ENCODE measurements at regions not wholly inside any gene's neighbourhood (a gene's known extent, or its start where the extent isn't known, plus 50 kb on each side); places are given as distances from the start of the nearest gene placed in this dataset.

DNA sequence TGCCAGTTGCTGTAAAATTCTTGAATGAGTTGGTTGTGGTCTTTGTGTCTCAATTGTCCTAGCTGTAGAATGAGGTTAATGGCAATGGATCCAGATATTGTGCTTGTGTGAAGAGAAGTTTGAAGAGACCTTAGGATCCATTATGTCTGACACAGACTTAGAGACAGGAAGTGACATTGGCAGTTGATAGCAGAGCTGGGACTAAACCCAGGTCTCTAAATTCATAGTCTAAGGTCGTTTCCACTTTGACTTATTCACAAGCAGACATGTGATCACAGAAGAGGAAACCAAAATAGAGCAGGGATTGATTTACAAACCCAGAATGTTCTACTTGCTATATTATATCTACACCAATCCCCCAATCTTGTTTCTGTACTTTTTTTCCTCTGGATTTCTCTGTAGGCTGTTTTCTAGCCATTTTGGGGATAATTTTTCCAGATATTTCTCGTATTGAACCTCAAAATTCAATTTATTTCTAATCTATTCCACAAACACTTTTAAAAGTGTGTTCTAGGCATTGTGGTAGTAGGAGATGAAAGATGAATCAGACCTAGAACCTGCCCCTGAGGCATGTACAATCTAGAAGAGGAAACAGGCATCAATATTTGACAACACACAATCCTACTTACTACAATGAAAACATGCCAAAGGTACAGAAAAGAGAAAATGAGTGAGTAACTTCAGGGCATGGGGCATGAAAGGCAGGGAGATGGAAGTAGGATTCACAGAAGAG, 123.3 kb downstream of the NFKBIZ start:
- Histone ChIP-seq H3K27me3 (ENCODE audit: control insufficient read depth in 2 of 2, insufficient read depth in 2 of 2, low read length in 2 of 2) (no peaks in the 10 kb centered on the region), H3K9me1 (replicated peaks; ENCODE audit: control insufficient read depth, extremely low read depth, insufficient read depth, low read length) (no peaks in the 10 kb centered on the region), H3K9me3 (replicated peaks; ENCODE audit: control insufficient read depth, insufficient read depth, low read length) (no peaks in the 10 kb centered on the region), H3K4me1 (ENCODE audit: control insufficient read depth, extremely low read depth, insufficient read depth, low read length) (no peaks in the 10 kb centered on the region), H3K27ac (ENCODE audit: insufficient read depth, low read depth, low read length) (no peak overlapping the region), H3K36me3 (ENCODE audit: control insufficient read depth in 2 of 2, extremely low read depth in 1 of 2, insufficient read depth in 2 of 2, low read length in 2 of 2) (no peaks in the 10 kb centered on the region), H3K79me2 (ENCODE audit: control insufficient read depth, insufficient read depth, low read length) (no peaks in the 10 kb centered on the region), H3K4me3 (replicated peaks in 1 of 3; ENCODE audit: insufficient read depth in 1 of 3, low read depth in 1 of 3, low read length in 3 of 3) (no peak overlapping the region), H2AFZ (ENCODE audit: low read depth, low read length) (no peak overlapping the region), H4K20me1 (replicated peaks; ENCODE audit: control insufficient read depth, extremely low read depth, insufficient read depth, low read length) (no peaks in the 10 kb centered on the region), H3K9ac (replicated peaks; ENCODE audit: extremely low read depth, insufficient read depth, low read length) (no peak overlapping the region), H3K4me2 (ENCODE audit: insufficient read depth, low read length) (no peak overlapping the region)
- ChIA-PET POLR2A (interaction anchor here (0.6 kb wide), 1 partner anchor 29 kb away, joined by 6 read pairs; no protein-coding TSS in a partner anchor), CTCF (interaction anchor here (1.1 kb wide), 1 partner anchor 256 kb away, joined by 5 read pairs; no protein-coding TSS in a partner anchor)
- no TSS peak for BruUV-seq (replicated peaks)
- FAIRE-seq = no peak
- TF ChIP-seq JUN (IDR thresholded peaks at IDR 0.05; ENCODE audit: borderline replicate concordance, insufficient read depth, insufficient read length, low read depth) (no peak), MYC (IDR thresholded peaks at IDR 0.05; ENCODE audit: low read depth, low read length) (no peak), POLR2A (IDR thresholded peaks at IDR 0.05; ENCODE audit: low read depth, low read length) (no peak), FOS (IDR thresholded peaks at IDR 0.05; ENCODE audit: borderline replicate concordance, insufficient read depth, low read length) (no peak), POLR2AphosphoS5 (IDR thresholded peaks at IDR 0.05; ENCODE audit: insufficient read depth, low read depth, low read length) (no peak), GATA2 (IDR thresholded peaks at IDR 0.05; ENCODE audit: insufficient read depth, insufficient read length, low read depth, low read length) (no peak)
- TF ChIP-seq, protein P1, sequence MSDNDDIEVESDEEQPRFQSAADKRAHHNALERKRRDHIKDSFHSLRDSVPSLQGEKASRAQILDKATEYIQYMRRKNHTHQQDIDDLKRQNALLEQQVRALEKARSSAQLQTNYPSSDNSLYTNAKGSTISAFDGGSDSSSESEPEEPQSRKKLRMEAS (IDR thresholded peaks at IDR 0.05; ENCODE audit: insufficient read depth, insufficient read length) = no peak
- intact Hi-C loops (cut with micrococcal nuclease) (no loop called here), dilution Hi-C loops (cut with MboI; ENCODE audit: extremely low pct_ligation_motif_present, low sequenced_read_pairs) (no loop called here)
- no peak for DNase-seq (ENCODE audit: low read depth, low spot score)

DNA sequence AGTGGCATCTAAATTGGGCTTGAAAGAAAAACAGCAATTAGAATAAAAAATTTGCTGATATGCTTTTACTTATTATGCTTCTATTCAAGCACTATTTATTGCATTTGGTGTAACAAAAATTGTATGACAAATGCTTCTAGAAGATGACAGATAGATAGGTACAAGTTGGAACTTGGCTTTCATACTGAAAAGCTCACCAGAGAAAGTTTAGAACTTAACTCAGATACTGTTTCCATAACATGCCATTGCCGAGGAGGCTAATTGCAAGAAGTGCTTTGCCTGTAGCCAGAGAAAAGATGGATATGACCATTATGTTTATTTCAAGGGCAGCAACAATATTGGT, 123.8 kb downstream of the NFKBIZ start:
- H3K27me3 ChIP-seq (ENCODE audit: control insufficient read depth in 2 of 2, insufficient read depth in 2 of 2, low read length in 2 of 2) = no peaks in the 10 kb centered on the region
- H3K27ac ChIP-seq (ENCODE audit: insufficient read depth, low read depth, low read length) = no peak overlapping the region
- no peak for TF ChIP-seq POLR2AphosphoS5 (IDR thresholded peaks at IDR 0.05; ENCODE audit: insufficient read depth, low read depth, low read length)
- TF ChIP-seq, protein P1 (IDR thresholded peaks at IDR 0.05; ENCODE audit: insufficient read depth, insufficient read length) = no peak
- no peak for TF ChIP-seq POLR2A (IDR thresholded peaks at IDR 0.05; ENCODE audit: low read depth, low read length)
- no peak for TF ChIP-seq EZH2 (IDR thresholded peaks at IDR 0.05; ENCODE audit: borderline replicate concordance, low read depth, low read length, severe bottlenecking)
- no peak for TF ChIP-seq GATA2 (IDR thresholded peaks at IDR 0.05; ENCODE audit: insufficient read depth, insufficient read length, low read depth, low read length)
- no peak for TF ChIP-seq MYC (IDR thresholded peaks at IDR 0.05; ENCODE audit: low read depth, low read length)
- no peak for TF ChIP-seq FOS (IDR thresholded peaks at IDR 0.05; ENCODE audit: borderline replicate concordance, insufficient read depth, low read length)
- no peak for TF ChIP-seq JUN (IDR thresholded peaks at IDR 0.05; ENCODE audit: borderline replicate concordance, insufficient read depth, insufficient read length, low read depth)
- TF ChIP-seq, protein P2, sequence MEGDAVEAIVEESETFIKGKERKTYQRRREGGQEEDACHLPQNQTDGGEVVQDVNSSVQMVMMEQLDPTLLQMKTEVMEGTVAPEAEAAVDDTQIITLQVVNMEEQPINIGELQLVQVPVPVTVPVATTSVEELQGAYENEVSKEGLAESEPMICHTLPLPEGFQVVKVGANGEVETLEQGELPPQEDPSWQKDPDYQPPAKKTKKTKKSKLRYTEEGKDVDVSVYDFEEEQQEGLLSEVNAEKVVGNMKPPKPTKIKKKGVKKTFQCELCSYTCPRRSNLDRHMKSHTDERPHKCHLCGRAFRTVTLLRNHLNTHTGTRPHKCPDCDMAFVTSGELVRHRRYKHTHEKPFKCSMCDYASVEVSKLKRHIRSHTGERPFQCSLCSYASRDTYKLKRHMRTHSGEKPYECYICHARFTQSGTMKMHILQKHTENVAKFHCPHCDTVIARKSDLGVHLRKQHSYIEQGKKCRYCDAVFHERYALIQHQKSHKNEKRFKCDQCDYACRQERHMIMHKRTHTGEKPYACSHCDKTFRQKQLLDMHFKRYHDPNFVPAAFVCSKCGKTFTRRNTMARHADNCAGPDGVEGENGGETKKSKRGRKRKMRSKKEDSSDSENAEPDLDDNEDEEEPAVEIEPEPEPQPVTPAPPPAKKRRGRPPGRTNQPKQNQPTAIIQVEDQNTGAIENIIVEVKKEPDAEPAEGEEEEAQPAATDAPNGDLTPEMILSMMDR (IDR thresholded peaks at IDR 0.05; ENCODE audit: extremely low read depth in 1 of 2, insufficient read depth in 1 of 2, low read depth in 1 of 2, low read length in 2 of 2) = no peak
- H3K9me3 ChIP-seq (replicated peaks; ENCODE audit: control insufficient read depth, insufficient read depth, low read length) = no peaks in the 10 kb centered on the region
- FAIRE-seq (no peak), DNase-seq (ENCODE audit: low read depth, low spot score) (no peak)
- intact Hi-C loops (cut with micrococcal nuclease) = no loop called here
- H3K79me2 ChIP-seq (ENCODE audit: control insufficient read depth, insufficient read depth, low read length) = no peaks in the 10 kb centered on the region
- H2AFZ ChIP-seq (ENCODE audit: low read depth, low read length) = no peak overlapping the region
- H3K4me1 ChIP-seq (ENCODE audit: control insufficient read depth, extremely low read depth, insufficient read depth, low read length) = no peaks in the 10 kb centered on the region
- no peak overlapping the region for H3K4me3 ChIP-seq (replicated peaks in 1 of 3; ENCODE audit: insufficient read depth in 1 of 3, low read depth in 1 of 3, low read length in 3 of 3)
- dilution Hi-C loops (cut with MboI; ENCODE audit: extremely low pct_ligation_motif_present, low sequenced_read_pairs) = no loop called here
- no peaks in the 10 kb centered on the region for H3K9me1 ChIP-seq (replicated peaks; ENCODE audit: control insufficient read depth, extremely low read depth, insufficient read depth, low read length)
- ChIA-PET CTCF (no interaction called here), POLR2A (no interaction called here)
- no peaks in the 10 kb centered on the region for H4K20me1 ChIP-seq (replicated peaks; ENCODE audit: control insufficient read depth, extremely low read depth, insufficient read depth, low read length)
- no peaks in the 10 kb centered on the region for H3K36me3 ChIP-seq (ENCODE audit: control insufficient read depth in 2 of 2, extremely low read depth in 1 of 2, insufficient read depth in 2 of 2, low read length in 2 of 2)
- H3K9ac ChIP-seq (replicated peaks; ENCODE audit: extremely low read depth, insufficient read depth, low read length) = no peak overlapping the region
- H3K4me2 ChIP-seq (ENCODE audit: insufficient read depth, low read length) = no peak overlapping the region
- no TSS peak for BruUV-seq (replicated peaks)
